ENCODE measurements at regions not wholly inside any gene's neighbourhood (a gene's known extent, or its start where the extent isn't known, plus 50 kb on each side); places are given as distances from the start of the nearest gene placed in this dataset.

DNA sequence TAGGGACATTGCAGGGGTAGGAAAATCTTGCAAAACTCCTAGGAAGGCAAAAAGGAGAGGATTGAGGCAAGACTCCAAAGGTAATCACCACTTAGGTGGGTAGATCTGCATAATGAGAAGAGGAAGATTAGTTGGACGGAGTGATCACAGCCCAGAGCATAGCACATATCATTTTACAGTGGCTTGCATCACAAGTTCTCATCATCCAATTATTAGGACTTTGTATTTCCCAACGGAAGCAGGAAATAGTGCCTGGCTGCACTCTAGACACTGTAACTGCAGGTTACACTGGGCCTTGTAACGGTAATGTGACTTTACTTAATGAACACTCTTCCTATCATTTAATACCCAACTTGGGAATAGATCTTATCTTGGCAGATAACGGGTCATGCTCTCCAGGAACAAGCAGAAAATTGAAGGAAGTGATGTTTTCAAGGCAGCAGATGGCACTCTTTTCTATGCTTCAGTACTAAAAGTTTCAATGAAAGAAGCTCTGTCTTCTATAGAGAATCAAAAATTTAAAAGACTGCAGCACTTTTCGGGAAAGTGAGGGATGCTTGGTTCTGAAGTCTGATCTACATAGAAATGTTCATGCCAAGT is 101.9 kb upstream of the KCNMB2 start:
- TF ChIP-seq, protein P1, sequence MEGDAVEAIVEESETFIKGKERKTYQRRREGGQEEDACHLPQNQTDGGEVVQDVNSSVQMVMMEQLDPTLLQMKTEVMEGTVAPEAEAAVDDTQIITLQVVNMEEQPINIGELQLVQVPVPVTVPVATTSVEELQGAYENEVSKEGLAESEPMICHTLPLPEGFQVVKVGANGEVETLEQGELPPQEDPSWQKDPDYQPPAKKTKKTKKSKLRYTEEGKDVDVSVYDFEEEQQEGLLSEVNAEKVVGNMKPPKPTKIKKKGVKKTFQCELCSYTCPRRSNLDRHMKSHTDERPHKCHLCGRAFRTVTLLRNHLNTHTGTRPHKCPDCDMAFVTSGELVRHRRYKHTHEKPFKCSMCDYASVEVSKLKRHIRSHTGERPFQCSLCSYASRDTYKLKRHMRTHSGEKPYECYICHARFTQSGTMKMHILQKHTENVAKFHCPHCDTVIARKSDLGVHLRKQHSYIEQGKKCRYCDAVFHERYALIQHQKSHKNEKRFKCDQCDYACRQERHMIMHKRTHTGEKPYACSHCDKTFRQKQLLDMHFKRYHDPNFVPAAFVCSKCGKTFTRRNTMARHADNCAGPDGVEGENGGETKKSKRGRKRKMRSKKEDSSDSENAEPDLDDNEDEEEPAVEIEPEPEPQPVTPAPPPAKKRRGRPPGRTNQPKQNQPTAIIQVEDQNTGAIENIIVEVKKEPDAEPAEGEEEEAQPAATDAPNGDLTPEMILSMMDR (conservative IDR thresholded peaks at IDR 0.05; ENCODE audit: low read depth, low read length), result peak; percentile 57
- no peak for TF ChIP-seq EZH2 (IDR thresholded peaks at IDR 0.05; ENCODE audit: borderline replicate concordance, low read depth, low read length, poor library complexity, severe bottlenecking)

Data from A673 (cell line).